Esophagus mucosa (tissue), 1 donor: ENCODE measurements at regions not wholly inside any gene's neighbourhood (a gene's known extent, or its start where the extent isn't known, plus 50 kb on each side); places are given as distances from the start of the nearest gene placed in this dataset.
"Not testable (repeated sequence)": the region's sequence is repeated elsewhere in the genome, so short reads cannot be mapped to it uniquely, and the experiment has no call there.

ENCODE experiments used
- ATAC-seq: fragments of 200-7000 bp; cut with Tn5 transposase; one replicate; pipeline ENCODE4 v1.9.1; 2020
- donor health status: DM: yes; HTN: yes; CAD: no.

DNA sequence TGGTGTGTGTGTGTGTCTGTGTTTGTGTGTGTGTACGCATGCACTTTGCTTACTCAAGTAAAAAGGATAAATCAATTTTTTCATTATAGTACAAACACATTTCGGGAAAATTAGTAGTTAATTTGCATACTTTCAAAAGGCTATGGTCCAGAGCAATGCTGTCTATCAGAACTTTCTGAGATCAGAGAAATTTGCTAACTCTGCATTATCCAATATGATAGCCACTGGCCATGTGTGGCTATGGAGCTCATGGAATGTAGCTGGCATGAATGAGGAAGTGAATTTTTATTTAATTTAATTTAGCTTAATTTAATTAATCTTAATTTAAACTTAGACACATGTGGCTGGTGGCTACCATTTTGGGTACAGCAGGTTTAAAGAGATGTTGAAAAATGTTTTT lies 289.6 kb downstream of the MAT2B start:
- ATAC-seq = no peak

DNA sequence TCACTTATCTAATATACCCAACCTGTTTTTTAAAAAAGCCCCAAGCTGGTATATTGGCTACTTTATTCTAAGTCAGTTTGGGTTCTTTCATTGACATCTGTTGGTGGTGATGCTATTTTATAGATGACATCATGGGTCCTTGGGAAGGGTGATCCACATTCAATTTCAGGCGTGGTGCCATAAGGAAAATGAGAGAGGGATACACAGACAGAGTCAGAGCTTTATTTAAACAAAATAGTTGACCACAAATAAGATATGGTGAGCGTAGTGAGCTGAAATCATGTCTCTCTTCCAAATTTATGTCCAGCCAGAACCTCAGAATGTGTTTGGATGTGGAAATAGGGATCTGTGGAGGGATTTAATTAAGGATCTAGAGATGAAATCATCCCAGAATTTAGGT lies 302.4 kb downstream of the MAT2B start:
- ATAC-seq = no peak

DNA sequence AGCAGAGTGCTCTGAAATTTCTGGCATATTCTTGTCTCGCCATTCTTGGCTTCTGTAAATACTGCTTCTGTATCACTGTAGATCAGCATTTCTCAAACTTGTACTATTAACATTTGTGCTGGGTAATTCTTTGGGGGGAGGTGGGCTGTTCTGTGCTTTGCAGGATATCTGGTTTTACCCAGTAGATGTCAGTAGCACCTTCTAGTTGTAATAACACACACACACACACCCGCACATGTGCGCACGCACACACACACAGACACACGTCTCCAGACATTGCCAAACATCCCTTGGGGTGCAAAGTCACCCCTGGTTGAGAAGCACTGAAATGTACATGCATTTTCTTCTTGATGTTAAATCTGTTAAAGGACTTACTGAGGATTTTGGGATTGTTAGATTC lies 304.1 kb downstream of the MAT2B start:
- no peak for ATAC-seq

DNA sequence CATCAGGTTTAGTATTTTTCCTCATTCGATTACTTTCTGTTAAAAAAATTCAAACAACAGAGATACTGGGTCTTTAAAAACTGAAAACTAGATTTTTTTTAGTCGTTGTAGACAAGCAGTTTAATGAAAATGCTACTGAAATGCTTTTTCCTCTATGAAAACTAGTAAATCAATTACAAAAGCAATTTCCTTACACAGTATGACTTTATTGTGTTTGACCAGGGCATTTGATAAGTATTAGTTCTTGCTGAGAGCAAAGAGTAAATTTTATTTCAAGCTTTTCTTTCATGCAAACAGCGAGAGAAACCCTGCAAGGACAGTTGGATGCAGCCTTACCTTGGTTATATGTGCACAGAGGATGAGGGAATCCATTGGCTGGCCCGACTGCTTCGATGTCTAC lies 308.5 kb downstream of the MAT2B start:
- ATAC-seq = no peak

DNA sequence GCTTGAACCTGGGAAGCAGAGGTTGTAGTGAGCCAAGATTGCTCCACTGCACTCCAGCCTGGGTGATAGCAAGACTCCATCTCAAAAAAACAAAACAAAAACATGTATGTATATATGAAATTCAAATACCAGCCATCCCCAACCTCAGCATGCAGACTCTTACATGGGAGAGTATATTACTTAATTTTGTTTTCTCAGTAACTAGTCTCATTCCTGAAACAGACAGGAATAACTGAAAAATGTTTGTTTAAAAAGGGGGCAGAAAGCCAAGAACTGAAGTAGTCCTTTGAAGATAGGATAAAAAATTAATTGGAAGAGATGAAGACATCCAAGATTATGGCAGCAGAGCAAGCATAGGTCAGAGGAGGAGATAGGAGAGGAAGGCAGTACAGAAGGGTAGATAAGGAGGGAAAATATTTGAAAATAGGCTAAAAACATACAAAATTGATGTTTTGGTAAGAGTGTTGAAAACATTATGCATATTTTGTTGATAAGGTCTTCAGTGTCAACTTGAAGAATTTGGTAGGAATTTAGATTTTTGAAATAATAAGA lies 309.9 kb downstream of the MAT2B start:
- no peak for ATAC-seq

DNA sequence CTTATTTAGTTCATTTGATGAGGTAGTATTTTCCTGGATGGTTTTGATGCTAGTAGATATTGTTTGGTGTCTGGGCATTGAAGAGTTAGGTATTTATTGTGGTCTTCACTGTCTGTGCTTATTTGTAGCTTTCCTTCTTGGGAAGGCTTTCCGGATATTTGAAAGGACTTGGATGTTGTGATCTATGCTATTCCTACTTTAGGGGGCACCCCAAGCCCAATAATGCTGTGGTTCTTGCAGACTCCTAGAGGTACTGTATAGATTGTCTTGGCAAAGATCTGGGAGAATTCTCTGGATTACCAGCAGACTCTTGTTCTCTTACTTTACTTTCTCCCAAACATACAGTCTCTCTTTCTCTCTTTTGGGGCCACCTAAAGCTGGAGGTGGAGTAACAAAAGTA lies 315.7 kb downstream of the MAT2B start:
- no peak for ATAC-seq

DNA sequence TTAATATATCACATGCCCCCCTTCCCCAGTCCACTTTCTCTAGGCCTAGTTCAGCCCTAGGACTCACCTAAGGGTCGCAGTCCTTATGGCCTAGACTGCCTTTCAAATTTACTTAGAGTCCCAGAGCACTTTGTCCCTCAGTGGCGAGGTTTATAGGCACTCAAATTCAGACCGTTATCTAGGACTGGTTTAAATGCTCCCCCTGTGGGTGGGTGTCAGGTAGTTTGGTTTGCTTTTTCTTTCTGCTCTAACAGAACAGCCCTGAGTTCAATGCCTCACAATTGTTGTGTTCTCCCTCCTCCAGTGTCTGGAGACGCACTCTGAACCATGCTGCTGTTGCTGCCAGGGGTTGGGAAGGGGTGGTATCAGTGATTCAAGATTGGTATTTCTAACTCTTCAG lies 317.1 kb downstream of the MAT2B start:
- ATAC-seq = no peak

DNA sequence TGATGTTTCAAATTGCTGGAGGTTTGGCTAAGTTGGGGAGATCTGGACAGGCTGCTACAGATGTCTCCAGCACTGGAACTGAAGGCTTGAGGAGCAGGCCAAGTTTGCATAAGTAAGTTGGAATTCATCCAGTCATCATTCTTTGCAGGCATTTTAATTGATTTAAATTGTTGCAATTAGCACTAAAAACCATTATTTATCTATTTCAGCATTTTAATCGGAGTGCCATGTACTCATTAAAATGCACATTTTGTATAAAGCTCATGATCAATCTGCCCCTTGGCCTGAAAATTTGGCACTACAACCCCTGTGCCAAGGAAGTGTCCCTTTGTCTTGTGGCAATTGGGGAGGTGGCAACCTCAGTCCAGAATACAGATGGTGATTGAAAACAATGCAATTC lies 320.2 kb downstream of the MAT2B start:
- no peak for ATAC-seq

DNA sequence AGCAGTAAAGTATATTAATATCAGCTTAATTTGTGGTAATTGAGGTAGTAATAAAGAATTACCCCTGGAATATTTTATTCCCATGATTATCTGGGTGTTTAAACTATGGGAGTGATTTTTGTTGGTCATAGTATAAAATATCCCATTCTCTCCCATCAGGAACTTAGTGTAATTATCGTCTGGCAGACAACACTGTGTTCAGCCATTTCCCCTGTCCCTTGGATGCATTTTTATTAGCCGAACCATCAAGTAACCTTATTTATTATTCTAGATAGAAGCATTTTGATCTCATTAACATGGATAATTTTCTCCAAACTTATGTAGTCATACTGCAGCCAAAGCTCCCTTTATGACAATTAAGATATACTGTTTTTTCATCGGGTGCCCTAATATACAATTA lies 320.8 kb downstream of the MAT2B start:
- no peak for ATAC-seq

DNA sequence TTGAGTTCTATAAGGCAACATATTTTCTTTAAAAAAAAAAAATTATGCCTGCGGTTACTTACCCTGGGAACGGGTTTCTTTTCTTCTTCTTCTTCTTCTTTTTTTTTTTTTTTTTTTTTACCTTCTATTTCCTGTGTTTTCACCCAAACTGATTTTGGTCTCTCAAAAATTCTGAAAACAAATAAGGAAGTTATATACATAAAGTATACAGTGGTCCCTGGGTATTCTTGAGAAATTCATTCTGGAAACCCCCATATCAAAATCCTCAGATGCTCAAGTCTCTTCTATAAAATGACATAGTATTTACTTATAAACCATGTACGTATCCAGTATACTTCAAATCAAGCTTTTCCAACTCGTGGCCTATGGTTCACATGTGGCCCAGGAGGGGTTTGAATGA lies 326.7 kb downstream of the MAT2B start:
- no peak for ATAC-seq

DNA sequence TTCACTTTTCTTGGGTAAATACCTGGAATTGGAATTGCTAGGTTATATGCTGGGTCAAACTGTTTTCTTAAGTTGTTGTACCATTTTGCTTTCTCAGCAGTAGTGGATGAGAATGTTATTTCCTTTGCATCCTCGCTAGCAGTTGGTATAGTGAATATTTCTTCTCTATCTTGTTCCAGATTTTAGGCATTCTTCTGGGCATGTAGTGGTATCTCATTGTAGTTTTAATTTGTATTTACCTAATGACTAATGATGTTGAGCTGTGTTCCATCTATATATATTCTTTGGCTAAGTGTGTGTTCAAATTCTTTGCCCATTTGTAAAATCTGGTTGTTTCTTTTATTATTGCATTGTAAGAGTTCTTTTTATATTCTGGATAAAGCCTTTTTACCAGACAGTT lies 333.3 kb downstream of the MAT2B start:
- ATAC-seq = no peak

DNA sequence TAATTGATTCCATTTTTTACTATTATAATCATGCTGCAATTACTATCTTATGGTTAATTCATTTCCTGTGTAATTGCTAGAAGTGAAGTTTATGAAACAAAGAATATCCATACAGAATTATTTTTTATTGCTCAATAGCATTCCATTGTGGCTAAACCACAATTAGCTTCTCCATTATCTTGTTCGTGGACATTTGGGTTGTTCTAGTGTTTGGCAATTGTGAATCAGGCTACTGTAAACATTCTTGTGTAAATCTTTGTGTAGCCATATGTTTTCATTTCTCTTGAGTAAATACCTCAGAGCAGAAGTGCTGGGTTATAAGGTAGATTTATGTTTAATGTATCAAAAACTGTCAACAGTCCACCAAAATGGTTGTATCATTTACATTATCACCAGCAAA lies 341.1 kb downstream of the MAT2B start:
- ATAC-seq = no peak

DNA sequence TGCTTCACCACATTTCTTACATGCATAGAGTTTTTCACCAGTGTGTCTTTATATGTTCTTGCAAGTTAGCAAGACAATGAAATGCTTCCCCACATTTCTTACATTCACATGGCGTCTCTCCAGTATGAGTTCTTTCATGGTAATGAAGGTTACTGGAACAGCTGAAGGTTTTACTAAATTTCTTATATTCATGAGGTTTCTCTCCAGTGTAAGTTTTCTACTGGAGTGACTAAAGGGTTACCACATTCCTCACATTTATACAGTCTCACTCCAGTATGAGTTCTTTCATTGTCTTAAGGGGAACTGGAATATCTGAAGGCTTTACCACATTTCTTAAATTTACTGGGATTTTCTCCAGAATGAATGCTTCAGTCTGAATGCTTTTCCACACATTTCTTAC lies 350.3 kb downstream of the MAT2B start:
- no peak for ATAC-seq

DNA sequence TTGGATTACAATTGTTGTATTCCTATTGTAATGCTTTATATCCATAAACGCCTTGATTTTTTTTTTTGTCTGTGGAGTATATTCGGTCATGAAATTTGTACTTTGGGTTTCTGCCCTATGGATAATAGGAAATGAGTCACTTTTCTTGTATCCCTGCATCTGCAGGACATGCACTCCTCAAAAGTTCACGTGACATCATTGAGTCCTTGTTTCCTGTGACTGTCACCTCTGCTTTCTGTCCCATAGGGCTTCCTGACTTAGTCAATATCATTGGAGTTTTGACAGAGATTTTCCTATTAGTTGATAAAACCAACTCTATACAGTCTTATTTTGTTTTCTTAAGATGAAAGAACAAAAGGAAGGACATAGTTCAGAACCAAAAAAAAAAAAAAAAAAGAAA lies 356.3 kb downstream of the MAT2B start:
- ATAC-seq = no peak

DNA sequence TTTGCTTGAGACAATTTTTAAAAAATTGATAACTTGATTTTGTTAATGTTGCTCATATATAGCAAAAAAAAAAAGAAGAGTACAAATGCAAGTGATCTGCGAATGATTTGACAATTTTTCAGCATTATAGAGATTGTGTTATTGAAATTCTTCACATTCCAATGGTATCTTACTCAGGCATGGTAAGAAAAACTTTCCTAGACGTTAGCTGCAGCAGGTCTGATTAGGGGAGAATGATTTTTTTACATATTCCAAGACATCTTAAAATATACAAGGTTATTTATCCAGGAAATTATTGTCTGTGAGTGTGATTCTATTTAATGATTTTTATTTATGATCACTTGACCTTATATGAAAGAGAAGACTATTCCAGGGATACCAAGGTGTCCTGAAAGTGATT lies 361.9 kb downstream of the MAT2B start:
- no peak for ATAC-seq

DNA sequence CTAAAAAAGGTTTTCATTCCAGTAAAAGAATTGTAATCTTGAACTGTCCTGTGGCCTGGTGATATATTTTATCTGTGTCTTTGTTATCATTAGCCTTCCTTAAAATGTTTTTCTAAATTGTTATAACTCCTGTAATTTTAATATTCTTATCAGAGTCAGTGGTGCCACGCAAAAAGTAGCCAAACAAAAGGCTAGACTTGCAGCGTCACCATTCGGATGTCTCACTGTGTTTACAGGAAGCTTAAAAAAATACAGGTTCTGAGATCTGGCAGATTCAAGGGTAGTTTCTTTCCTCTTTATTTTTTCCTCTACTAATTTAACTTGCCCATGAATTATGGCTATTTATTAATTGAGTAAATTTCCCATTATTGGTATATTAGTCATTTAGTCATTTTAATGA lies 362.3 kb downstream of the MAT2B start:
- ATAC-seq = no peak

DNA sequence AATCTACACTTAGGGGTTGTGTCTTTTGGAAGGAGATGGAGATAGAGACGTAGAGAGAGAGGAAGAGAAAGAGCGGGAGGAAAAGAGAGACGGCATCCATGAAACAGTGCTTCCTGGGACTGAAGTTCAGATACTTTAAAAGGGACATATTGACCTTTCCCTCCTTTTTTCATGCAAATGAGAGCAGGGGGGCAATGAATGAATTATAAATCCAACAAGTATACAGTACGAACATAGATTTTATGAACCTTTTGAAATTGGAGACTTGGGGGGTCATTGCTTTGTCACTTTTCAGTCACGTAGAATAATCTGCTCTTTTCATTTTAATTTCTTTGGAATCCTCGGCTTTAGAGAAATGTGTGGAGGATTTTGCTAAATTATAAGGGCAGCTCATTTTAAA lies 364.2 kb downstream of the MAT2B start:
- no peak for ATAC-seq

DNA sequence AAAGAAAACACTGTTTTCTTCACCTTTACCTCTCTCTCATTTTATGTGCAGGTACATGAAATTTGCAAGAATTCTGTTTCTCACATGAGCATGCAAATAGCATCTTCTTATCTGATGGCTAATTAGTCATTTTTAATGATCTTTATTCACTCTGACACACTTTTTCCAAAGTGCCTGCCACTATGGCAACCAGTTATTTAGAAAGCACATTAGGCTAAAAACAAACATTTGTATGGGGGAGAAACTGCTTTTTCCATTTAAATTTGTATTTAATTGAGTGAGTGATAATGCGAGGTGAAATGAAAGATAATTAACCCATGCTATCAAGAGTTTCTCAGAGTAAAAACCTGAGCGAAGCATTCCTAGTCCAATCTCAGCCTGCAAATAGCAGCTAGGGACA lies 365.0 kb downstream of the MAT2B start:
- ATAC-seq = no peak

DNA sequence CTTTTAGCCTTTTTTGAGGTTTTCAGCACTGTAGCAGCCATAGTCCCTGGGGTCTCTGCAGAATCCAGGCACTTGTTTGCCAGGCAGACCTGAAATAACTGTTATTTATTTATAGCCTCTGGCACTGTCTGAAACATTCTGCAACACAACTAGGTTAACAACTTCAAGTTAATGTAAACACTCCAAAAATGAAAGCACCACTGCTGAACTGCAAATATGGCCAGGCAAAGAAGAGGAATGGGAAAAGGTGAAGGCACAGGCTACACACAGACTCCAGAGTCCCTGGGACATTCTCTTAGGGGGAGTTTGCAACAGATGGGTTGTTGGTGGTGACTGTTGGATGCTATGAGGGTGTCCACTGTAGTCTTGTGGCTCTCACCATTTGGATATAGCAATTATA lies 369.0 kb downstream of the MAT2B start:
- no peak for ATAC-seq

DNA sequence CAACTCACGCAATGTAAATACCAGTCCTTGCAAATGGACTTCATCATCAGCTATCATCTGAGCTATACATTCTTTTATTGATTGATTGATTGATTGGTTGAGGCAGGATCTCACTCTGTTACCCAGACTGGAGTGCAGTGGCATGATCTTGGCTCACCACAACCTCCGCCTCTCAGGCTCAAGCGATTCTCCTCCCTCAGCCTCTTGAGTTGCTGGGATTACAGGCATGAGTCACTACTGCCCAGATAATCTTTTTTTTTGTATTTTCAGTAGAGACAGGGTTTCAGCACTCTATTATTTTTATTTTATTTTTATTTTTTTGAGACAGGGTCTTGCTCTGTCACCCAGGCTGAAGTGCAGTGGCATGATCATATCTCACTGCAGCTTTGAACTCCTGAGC lies 369.5 kb downstream of the MAT2B start:
- ATAC-seq = not testable (repeated sequence)

DNA sequence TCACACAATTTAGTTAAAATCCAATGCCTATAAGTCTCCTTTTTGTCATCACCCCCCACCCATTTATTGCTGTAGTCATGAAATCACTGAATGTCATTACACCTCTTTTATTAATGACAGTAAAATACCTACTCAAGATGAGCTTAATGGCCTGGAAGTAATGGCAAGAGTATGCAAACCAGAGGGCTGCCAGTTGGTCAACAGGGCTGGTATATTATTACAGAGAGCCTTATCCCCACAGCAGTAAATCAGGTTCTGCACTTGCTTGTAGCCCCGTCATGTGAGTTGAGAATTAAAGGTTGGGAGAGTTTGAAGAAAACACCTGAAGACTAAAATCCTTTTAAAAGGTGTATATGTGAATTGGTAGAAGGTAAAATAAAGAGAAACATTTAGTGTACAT lies 372.4 kb downstream of the MAT2B start:
- no peak for ATAC-seq

DNA sequence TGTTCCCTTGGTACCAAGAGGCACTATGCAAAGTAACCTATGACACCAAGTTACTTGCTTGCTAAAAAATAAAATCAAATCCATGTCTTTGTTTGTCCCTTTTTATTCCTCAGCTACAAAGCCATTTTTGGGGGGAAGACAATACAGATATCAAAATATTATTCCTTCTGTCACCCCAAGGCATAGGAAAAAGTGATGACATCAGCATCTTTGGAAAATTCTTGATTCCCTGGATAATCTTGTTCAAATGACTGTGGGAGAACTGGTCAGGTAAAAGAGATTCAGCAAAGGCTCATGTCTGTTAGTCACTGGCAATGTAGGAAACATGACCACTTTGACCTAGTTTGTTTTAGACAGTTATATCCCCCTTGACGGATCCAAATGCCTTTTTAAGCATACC lies 373.1 kb downstream of the MAT2B start:
- no peak for ATAC-seq

DNA sequence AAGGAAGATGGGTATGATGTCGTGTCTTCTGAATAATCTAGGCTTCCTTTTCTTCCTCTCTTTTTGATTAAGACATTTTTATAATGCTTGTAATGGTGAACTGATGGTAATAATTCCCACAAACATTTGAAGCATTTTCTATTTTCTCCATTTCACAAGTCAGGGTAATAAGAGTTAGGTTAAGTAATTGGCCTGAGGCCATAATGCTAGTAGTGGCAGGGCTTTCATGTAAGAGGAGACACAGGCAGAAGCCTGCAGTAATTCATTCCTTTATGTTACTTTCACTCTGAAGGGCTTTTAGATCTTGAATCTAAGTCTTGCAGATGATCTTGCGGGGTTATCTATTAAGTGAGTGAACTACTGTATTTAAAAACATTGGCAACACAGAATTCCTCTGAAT lies 374.9 kb downstream of the MAT2B start:
- ATAC-seq = no peak

DNA sequence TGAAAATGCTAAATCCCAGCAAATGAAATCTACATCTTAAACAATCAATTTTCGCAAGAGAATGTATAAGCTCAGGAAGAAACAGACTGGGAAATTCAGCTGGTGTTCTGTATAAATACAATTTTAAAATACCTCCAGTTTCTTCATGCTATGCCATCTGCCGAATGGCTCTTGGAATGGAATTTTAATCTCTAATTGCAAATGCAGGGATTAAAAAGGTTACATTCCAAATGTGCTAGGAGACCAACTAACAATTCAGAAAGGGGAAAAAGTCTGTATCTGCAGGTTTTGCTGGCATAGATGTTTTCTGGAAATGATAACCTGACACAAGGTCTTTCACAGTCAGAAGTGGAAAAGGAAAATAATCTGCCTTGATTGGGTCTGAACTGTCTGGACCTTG lies 379.7 kb downstream of the MAT2B start:
- ATAC-seq = no peak

DNA sequence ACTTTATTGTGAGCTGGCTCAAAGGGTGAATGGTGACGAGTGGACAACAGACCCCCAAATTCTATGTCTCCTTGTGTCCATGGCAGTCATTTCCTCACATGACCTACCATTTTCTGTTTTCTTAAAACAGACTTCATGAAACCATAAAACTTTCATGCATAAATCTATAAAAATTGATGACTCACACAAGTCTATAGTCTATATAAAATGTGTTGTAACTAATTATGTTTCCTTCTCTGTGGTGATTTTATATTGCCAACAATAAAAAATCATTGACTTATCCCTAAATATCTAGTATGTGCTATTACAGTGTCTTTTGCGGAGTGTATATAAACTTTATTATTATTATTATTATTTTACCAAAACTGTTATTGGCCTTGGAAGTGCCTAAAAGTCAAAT lies 382.4 kb downstream of the MAT2B start:
- ATAC-seq = no peak

DNA sequence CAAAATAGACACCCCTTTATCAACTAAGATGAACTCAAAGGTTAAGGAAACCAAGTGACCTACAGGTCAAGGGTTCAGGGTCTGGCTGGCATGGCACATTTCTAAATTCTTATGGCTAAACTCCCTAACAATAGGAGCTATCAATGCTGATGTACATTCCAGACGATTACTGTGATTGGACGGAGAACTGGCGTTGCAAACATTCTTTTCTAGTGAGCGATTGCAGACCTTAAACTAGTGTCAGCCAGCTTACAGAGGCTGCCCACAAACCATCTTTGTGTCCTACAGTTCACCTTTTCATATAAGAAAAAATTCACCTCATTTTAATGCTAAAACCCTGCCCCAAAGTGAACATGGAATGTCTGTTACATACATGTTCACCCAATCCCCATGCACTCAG lies 382.9 kb downstream of the MAT2B start:
- no peak for ATAC-seq
